OCI-LY3 (cell line): ENCODE measurements at regions not wholly inside any gene's neighbourhood (a gene's known extent, or its start where the extent isn't known, plus 50 kb on each side); places are given as distances from the start of the nearest gene placed in this dataset.

Experiments
- CTCF ChIP-seq: fragments of 200-600, 300-600 bp; sonication (generic); IDR thresholded peaks from 2 replicates; pipeline ENCODE4 v1.5.1; 2014; ENCODE audit warnings: antibody characterized with exemption, low read length, low read depth
- EZH2phosphoT487 ChIP-seq: fragments of 200-600 bp; shearing (Covaris generic); IDR thresholded peaks from 2 replicates; pipeline ENCODE4 v1.6.1; 2018; ENCODE audit warnings: antibody characterized with exemption, mixed run types, low read depth

- TF ChIP-seq CTCF = no peak
- TF ChIP-seq EZH2phosphoT487 = no peak
These were observed 541.8 kb upstream of the VRK2 start for GRCh38 chr2:57504787-57505186.
